ENCODE measurements at regions not wholly inside any gene's neighbourhood (a gene's known extent, or its start where the extent isn't known, plus 50 kb on each side); places are given as distances from the start of the nearest gene placed in this dataset.

- TF ChIP-seq CTCF (IDR thresholded peaks at IDR 0.05 in 2 of 3, conservative IDR thresholded peaks at IDR 0.05 in 1 of 3; ENCODE audit: borderline replicate concordance in 1 of 3, insufficient read depth in 1 of 3, low read depth in 2 of 3, low read length in 2 of 3): no peak
- no peak for TF ChIP-seq CEBPB (IDR thresholded peaks at IDR 0.05; ENCODE audit: low read depth)
- TF ChIP-seq POLR2AphosphoS5 (IDR thresholded peaks at IDR 0.05; ENCODE audit: low read depth, low read length): no peak
- TF ChIP-seq POLR2A (IDR thresholded peaks at IDR 0.05; ENCODE audit: borderline replicate concordance, extremely low read depth, insufficient read depth, insufficient read length): no peak
- TF ChIP-seq EZH2phosphoT487 (IDR thresholded peaks at IDR 0.05; ENCODE audit: borderline replicate concordance): no peak
- no peak for TF ChIP-seq SP1 (IDR thresholded peaks at IDR 0.05; ENCODE audit: low read depth)
- no peak for TF ChIP-seq REST (IDR thresholded peaks at IDR 0.05; ENCODE audit: low read depth)
- no peak for TF ChIP-seq EZH2 (IDR thresholded peaks at IDR 0.05)
- TF ChIP-seq SIN3A (IDR thresholded peaks at IDR 0.05; ENCODE audit: low read depth): no peak
- no peak for TF ChIP-seq MAX (IDR thresholded peaks at IDR 0.05)
Observed at GRCh38 chr13:84649853-84650252, 767.6 kb upstream of the SLITRK1 start.

Measured in HCT116 (cell line).